ENCODE measurements at regions not wholly inside any gene's neighbourhood (a gene's known extent, or its start where the extent isn't known, plus 50 kb on each side); places are given as distances from the start of the nearest gene placed in this dataset.

DNA sequence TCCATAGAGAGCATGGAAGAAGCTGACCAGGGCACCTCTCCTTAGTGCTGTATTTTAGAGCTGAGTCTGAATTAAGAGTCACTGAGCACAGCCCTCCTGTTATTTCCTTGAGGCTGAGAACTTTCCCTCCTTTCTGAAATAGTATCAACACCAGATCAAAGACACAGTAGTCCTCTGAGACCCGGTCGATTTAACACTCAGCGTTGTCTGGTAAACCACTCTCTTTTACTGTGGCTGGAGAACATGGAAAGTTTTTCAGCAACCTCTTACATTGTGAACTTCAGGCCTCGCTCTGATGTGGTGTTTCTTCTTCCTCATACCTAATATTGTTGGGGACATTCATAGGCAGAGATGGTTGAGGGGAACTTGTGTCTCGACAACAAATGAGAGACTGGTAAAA is 202.0 kb upstream of the MTPN start:
- TF ChIP-seq, protein P1, sequence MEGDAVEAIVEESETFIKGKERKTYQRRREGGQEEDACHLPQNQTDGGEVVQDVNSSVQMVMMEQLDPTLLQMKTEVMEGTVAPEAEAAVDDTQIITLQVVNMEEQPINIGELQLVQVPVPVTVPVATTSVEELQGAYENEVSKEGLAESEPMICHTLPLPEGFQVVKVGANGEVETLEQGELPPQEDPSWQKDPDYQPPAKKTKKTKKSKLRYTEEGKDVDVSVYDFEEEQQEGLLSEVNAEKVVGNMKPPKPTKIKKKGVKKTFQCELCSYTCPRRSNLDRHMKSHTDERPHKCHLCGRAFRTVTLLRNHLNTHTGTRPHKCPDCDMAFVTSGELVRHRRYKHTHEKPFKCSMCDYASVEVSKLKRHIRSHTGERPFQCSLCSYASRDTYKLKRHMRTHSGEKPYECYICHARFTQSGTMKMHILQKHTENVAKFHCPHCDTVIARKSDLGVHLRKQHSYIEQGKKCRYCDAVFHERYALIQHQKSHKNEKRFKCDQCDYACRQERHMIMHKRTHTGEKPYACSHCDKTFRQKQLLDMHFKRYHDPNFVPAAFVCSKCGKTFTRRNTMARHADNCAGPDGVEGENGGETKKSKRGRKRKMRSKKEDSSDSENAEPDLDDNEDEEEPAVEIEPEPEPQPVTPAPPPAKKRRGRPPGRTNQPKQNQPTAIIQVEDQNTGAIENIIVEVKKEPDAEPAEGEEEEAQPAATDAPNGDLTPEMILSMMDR (IDR thresholded peaks at IDR 0.05), result no peak
- DNase-seq (ENCODE audit: low spot score) (no peak), ATAC-seq (ENCODE audit: low FRiP score) (no peak)

DNA sequence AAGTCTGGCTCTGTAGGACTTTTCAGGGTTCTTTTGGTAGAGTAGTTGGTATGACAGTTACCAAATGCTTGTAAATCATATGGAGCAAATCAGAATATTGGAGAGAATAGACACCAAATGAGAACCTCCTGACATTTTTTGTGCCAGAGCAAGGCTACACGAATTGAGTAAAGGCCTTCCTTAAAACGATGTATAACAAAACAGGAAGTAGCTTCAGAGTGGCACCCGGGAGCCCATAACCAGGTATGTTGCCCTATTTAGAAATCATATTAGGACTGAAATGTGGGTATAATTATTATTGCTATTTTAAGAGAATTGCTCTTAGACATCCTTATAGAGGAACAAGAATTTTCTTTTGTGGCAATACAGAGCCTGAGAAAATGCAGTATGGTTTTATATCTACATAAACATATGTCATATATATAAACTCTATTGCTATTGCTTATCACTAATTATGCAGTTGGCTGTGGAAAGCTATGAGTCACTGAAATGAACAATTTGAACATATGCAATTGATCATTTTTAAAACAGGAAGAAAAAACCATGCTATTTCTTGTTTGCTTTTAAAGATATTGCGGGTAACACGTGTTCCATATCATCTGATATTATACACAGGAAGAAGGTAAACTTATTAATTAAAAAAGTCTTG is 197.4 kb upstream of the MTPN start:
- no peak for ATAC-seq (ENCODE audit: low FRiP score)
- TF ChIP-seq, protein P1 (IDR thresholded peaks at IDR 0.05), result no peak
- DNase-seq (ENCODE audit: low spot score), result no peak

DNA sequence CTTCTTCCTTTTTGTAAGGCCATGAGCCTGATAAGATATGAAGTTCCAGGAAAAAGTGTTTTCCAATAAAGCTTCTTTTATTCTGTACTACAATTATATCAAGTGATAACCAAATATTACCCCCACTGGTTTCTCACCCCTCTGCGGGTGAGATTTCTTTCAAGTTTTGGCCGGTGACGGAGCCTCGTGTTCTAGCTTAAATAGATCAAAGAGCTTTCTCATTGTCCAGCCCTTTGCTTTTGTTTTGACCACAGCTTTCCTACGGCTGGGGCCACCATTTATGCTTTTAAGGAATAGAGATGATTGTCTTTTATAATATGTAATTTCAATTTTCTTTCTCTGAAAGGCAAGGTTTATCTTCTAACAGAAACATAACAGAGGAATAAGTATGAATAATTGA is 196.7 kb upstream of the MTPN start:
- DNase-seq (ENCODE audit: low spot score), result no peak
- no peak for ATAC-seq (ENCODE audit: low FRiP score)
- TF ChIP-seq, protein P1 (IDR thresholded peaks at IDR 0.05), result no peak

DNA sequence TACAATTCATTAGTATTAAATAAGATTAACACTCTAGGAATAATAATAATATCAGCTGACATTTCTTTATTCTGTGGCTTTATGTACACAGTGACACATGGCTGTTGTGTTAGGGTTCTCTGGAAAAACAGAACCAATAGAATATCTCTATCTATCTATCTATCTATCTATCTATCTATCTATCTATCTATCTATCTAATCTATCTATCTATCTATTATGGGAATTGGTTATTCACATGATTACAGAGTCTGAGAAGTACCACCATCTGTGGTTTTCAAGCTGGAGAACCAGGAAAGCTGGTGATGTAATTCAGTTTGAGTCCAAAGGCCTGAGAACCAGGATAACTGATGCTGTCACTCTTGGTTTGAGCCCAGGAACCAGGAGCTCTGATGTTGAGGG is 194.1 kb upstream of the MTPN start:
- TF ChIP-seq, protein P1 (IDR thresholded peaks at IDR 0.05), result no peak
- ATAC-seq (ENCODE audit: low FRiP score), result no peak
- DNase-seq (ENCODE audit: low spot score), result no peak

DNA sequence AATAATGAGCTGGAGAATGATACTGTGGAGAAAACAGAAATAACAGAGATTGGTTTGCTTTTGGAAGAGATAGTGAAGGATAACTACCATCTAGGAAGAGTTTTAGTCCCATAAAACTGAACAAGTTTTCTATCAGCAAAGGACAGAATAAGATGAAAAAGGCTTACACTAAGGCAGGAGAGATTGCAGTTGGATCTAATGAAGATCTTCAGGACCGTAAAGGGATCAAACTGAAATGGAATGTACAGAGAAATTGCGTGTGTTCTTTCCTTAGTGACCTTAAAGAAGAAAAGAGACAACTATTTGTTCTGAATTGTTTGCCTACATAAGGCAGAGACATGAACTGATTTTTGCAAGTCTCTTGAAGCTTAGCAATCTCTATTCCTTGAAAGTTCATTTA is 191.7 kb upstream of the MTPN start:
- TF ChIP-seq, protein P1 (IDR thresholded peaks at IDR 0.05), result no peak
- no peak for DNase-seq (ENCODE audit: low spot score)
- no peak for ATAC-seq (ENCODE audit: low FRiP score)

DNA sequence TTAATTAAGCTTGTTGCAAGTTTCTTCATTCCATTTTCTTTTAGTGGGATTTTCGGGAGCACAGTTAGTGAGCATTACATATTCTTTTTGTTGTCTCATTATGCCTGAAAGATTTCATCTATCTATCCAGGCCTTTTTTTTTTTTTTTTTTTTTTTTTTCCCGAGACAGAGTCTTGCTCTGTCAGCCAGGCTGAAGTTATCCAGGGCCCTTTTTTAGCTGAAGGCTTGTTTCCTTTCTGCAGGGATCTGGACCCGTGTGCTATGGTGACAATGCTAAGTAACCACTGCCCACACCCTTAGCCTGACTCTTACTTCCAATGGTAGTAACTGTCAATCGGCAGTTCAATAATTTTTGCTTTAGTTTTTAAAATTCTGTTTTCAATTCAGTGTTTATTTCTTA is 190.8 kb upstream of the MTPN start:
- no peak for ATAC-seq (ENCODE audit: low FRiP score)
- DNase-seq (ENCODE audit: low spot score), result no peak
- TF ChIP-seq, protein P1 (IDR thresholded peaks at IDR 0.05), result no peak

DNA sequence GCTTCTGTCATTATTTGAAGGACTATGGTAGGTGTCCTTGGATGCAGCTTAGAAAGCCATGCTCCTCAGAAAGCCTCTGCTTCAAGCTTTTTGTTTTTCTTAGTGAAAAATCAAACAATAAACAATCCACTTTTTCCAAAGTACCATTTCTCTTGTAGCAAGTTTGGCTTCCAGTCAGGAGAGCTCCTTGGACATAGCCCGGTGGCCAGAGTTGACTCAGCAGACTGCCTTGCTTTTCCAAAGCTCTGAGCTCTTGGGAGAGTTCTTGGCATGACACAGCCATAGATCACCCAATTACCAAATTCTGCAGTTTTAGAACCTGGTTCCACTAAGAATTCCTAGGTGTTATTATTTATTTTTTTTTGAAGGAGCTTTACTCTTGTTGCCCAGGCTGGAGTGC is 189.4 kb upstream of the MTPN start:
- ATAC-seq (ENCODE audit: low FRiP score), result no peak
- TF ChIP-seq, protein P1 (IDR thresholded peaks at IDR 0.05), result no peak
- DNase-seq (ENCODE audit: low spot score), result no peak

Data from omental fat pad (tissue), 3 donors.